ENCODE measurements at regions not wholly inside any gene's neighbourhood (a gene's known extent, or its start where the extent isn't known, plus 50 kb on each side); places are given as distances from the start of the nearest gene placed in this dataset.
"Not testable (repeated sequence)": the region's sequence is repeated elsewhere in the genome, so short reads cannot be mapped to it uniquely, and the experiment has no call there.

DNA sequence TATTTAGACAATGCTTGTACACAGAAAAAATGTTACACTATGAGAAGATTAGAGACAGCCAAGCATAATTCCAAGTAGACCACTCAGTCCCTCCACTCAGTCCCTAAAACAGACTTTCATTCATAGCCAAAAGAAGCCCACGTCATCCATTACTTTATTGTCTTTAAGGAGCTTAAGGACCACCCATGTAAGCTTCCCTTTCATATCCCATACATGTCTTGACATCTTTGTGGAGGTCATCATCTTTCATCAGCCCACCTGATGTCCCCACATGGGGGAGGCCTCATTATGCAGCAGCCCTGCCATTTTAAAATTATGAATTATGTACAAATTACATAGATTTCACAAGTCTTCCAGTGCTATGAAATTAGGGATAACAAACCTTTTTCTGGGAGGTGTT lies 92.6 kb upstream of the PALMD start:
- DNase-seq (ENCODE audit: extremely low spot score in 2 of 2): no peak
- no peaks in the 10 kb centered on the region for H3K36me3 ChIP-seq
- no peak overlapping the region for H3K27ac ChIP-seq
- TF ChIP-seq POLR2A (IDR thresholded peaks at IDR 0.05) (no peak), POLR2AphosphoS5 (IDR thresholded peaks at IDR 0.05; ENCODE audit: insufficient read depth in 1 of 2, low read depth in 1 of 2) (no peak)
- TF ChIP-seq, protein P1, sequence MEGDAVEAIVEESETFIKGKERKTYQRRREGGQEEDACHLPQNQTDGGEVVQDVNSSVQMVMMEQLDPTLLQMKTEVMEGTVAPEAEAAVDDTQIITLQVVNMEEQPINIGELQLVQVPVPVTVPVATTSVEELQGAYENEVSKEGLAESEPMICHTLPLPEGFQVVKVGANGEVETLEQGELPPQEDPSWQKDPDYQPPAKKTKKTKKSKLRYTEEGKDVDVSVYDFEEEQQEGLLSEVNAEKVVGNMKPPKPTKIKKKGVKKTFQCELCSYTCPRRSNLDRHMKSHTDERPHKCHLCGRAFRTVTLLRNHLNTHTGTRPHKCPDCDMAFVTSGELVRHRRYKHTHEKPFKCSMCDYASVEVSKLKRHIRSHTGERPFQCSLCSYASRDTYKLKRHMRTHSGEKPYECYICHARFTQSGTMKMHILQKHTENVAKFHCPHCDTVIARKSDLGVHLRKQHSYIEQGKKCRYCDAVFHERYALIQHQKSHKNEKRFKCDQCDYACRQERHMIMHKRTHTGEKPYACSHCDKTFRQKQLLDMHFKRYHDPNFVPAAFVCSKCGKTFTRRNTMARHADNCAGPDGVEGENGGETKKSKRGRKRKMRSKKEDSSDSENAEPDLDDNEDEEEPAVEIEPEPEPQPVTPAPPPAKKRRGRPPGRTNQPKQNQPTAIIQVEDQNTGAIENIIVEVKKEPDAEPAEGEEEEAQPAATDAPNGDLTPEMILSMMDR (IDR thresholded peaks at IDR 0.05): no peak
- intact Hi-C loops (cut with DNase I): no loop called here
- H3K27me3 ChIP-seq: no peaks in the 10 kb centered on the region
- H3K9me3 ChIP-seq: no peaks in the 10 kb centered on the region
- H3K4me3 ChIP-seq: no peak overlapping the region
- H3K4me1 ChIP-seq: no peaks in the 10 kb centered on the region

DNA sequence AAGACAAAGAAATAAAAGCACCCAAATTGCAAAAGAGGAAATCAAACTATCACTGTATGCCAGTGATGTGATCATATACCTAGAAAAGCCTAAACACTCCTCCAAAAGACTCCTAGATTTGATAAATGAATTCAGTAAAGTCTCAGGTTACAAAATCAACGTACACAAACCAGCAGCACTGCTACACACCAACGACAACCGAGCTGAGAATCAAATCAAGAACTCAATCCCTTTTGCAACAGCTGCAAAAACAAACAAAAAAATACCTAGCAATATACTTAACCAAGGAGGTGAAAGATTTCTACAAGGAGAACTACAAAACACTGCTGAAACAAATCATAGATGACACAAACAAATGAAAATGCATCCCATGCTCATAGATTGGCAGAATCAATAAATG lies 92.1 kb upstream of the PALMD start:
- DNase-seq (ENCODE audit: extremely low spot score in 2 of 2); H3K27me3 ChIP-seq; H3K9me3 ChIP-seq; H3K36me3 ChIP-seq; intact Hi-C loops (cut with DNase I); H3K4me3 ChIP-seq; H3K27ac ChIP-seq; H3K4me1 ChIP-seq: not testable (repeated sequence)

DNA sequence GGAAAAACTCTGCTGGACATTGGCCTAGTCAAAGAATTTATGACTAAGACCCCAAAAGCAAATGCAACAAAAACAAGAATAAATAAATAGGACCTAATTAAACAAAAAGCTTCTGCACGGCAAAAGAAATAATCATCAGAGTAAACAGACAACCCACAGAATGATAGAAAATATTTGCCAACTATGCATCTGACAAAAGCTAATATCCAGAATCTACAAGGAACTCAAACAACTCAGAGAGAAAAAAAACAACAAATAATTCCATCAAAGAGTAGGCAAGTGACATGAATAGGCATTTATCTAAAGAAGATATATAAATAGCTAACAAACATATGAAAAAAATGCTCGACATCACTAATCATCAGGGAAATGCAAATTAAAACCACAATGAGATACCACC lies 91.2 kb upstream of the PALMD start:
- H3K36me3 ChIP-seq: no peaks in the 10 kb centered on the region
- no peaks in the 10 kb centered on the region for H3K9me3 ChIP-seq
- no peak for DNase-seq (ENCODE audit: extremely low spot score in 2 of 2)
- no peak overlapping the region for H3K4me3 ChIP-seq
- intact Hi-C loops (cut with DNase I): no loop called here
- TF ChIP-seq POLR2A (IDR thresholded peaks at IDR 0.05) (no peak), POLR2AphosphoS5 (IDR thresholded peaks at IDR 0.05; ENCODE audit: insufficient read depth in 1 of 2, low read depth in 1 of 2) (no peak)
- TF ChIP-seq, protein P1 (IDR thresholded peaks at IDR 0.05): no peak
- H3K27ac ChIP-seq: no peak overlapping the region
- no peaks in the 10 kb centered on the region for H3K4me1 ChIP-seq
- H3K27me3 ChIP-seq: no peaks in the 10 kb centered on the region

DNA sequence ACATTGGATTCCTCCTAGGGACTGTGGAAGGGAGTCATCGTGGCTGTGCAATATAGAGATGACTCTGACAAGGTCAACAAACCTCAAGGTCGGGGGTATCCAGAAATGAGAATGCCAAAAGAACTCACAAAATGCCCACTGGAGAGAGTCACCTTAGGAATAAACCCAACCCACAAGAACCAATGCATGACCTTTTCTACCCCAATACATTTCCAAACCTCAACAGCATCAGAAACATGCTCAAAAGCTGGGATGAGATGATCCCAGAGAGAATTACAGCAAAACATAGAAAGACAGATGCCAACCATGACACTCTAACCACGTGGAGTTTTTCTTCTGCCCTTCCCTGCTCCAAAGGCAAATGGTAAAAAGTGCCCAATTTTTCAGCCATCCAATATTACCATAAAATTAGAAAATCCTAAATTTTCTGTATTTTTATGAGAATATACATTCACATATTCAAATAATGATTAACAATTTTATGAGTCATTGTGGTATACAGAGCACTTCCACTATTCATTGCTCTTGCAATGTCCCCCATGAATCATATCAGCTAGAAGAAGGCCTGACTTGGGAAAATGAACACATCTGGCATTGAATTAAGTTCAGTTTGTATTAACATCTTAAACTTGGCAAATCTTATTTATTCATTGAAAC lies 88.2 kb upstream of the PALMD start:
- TF ChIP-seq POLR2A (IDR thresholded peaks at IDR 0.05): no peak
- TF ChIP-seq, protein P1 (IDR thresholded peaks at IDR 0.05): no peak
- TF ChIP-seq POLR2AphosphoS5 (IDR thresholded peaks at IDR 0.05; ENCODE audit: insufficient read depth in 1 of 2, low read depth in 1 of 2): no peak
- no peaks in the 10 kb centered on the region for H3K36me3 ChIP-seq
- no peaks in the 10 kb centered on the region for H3K27me3 ChIP-seq
- intact Hi-C loops (cut with DNase I): no loop called here
- H3K9me3 ChIP-seq: no peaks in the 10 kb centered on the region
- no peak overlapping the region for H3K4me3 ChIP-seq
- no peak overlapping the region for H3K27ac ChIP-seq
- H3K4me1 ChIP-seq: no peaks in the 10 kb centered on the region
- no peak for DNase-seq (ENCODE audit: extremely low spot score in 2 of 2)

DNA sequence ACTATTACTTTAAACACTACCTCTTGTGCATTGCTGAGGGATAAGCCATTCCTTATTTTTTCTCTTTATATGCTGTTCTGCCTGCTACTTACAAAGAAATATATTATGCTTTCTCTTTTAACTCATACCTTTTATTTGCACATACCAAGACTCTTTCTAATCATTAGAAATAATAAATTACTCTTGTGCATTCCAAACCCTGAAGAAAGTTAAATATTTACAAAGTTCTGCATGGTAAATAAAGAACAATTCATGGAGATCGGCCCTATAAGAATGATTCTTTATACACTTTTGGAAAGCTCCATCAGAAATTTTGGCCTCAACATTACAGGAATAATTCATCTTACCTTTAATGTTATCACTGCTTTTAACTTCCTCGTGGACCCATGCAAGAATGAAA lies 86.7 kb upstream of the PALMD start:
- intact Hi-C loops (cut with DNase I): no loop called here
- H3K27me3 ChIP-seq: no peaks in the 10 kb centered on the region
- H3K4me3 ChIP-seq: no peak overlapping the region
- no peak overlapping the region for H3K27ac ChIP-seq
- TF ChIP-seq, protein P1 (IDR thresholded peaks at IDR 0.05): no peak
- TF ChIP-seq POLR2AphosphoS5 (IDR thresholded peaks at IDR 0.05; ENCODE audit: insufficient read depth in 1 of 2, low read depth in 1 of 2) (no peak), POLR2A (IDR thresholded peaks at IDR 0.05) (no peak)
- no peaks in the 10 kb centered on the region for H3K36me3 ChIP-seq
- no peak for DNase-seq (ENCODE audit: extremely low spot score in 2 of 2)
- no peaks in the 10 kb centered on the region for H3K4me1 ChIP-seq
- H3K9me3 ChIP-seq: no peaks in the 10 kb centered on the region

Measured in vagina (tissue), 2 donors.